Left ventricle myocardium inferior (tissue), 1 donor: ENCODE measurements at regions not wholly inside any gene's neighbourhood (a gene's known extent, or its start where the extent isn't known, plus 50 kb on each side); places are given as distances from the start of the nearest gene placed in this dataset.

Source experiments
- DNase-seq: peaks from one replicate; pipeline ENCODE4 v3.0.0-alpha.2; 2020
- H3K27ac ChIP-seq: fragments of 200-600 bp; replicated peaks from 2 replicates; pipeline ENCODE4 v1.8.0; 2021
- H3K27me3 ChIP-seq: fragments of 200-600 bp; 2 replicates; pipeline ENCODE4 v1.8.0; 2021; ENCODE audit warnings: low read depth
- H3K36me3 ChIP-seq: fragments of 200-600 bp; 2 replicates; pipeline ENCODE4 v1.8.0; 2021
- H3K4me1 ChIP-seq: fragments of 200-600 bp; 2 replicates; pipeline ENCODE4 v1.8.0; 2021
- H3K4me3 ChIP-seq: fragments of 200-600 bp; 2 replicates; pipeline ENCODE4 v1.8.0; 2021; ENCODE audit warnings: mild to moderate bottlenecking, moderate library complexity
- H3K9me3 ChIP-seq: fragments of 200-600 bp; replicated peaks from 2 replicates; pipeline ENCODE4 v1.8.0; 2021
- intact Hi-C: fragments of 100-400 bp; cut with micrococcal nuclease; formaldehyde crosslinking; loops from one replicate; pipeline ENCODE4 v1.11.0; 2022
- TF ChIP-seq, protein P1 (sequence below): fragments of 200-600 bp; IDR thresholded peaks from 2 replicates; pipeline ENCODE4 v1.8.0; 2021; ENCODE audit warnings: antibody characterized with exemption, mild to moderate bottlenecking, borderline replicate concordance
- donor health status: DM: no; HTN: yes; CAD: no; lungs with severe emphysema.

DNA sequence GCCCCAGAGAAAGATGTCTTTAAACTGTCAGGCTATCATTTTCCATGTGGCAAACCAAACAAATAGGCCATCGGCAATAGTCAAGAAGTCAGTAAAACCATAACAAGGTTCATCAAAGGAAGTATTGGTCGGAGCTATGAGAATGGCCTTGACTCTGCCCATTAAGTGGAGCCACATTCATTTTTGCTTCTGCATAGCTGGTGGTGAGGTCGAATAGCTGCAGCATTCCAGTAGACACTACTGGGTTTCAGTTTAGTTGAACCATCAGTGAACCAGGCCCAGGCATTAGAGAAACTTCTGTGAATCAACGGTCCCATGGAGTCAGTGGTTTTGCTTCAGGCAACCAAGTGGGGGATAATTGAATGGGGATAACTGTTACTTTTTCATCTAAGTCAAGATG, 92.0 kb upstream of the MED14 start:
- no peak for DNase-seq
- intact Hi-C loops, result no loop called here
- no peaks in the 10 kb centered on the region for H3K27me3 ChIP-seq
- TF ChIP-seq, protein P1, sequence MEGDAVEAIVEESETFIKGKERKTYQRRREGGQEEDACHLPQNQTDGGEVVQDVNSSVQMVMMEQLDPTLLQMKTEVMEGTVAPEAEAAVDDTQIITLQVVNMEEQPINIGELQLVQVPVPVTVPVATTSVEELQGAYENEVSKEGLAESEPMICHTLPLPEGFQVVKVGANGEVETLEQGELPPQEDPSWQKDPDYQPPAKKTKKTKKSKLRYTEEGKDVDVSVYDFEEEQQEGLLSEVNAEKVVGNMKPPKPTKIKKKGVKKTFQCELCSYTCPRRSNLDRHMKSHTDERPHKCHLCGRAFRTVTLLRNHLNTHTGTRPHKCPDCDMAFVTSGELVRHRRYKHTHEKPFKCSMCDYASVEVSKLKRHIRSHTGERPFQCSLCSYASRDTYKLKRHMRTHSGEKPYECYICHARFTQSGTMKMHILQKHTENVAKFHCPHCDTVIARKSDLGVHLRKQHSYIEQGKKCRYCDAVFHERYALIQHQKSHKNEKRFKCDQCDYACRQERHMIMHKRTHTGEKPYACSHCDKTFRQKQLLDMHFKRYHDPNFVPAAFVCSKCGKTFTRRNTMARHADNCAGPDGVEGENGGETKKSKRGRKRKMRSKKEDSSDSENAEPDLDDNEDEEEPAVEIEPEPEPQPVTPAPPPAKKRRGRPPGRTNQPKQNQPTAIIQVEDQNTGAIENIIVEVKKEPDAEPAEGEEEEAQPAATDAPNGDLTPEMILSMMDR, result no peak
- H3K4me1 ChIP-seq, result no peaks in the 10 kb centered on the region
- H3K4me3 ChIP-seq, result no peak overlapping the region
- H3K36me3 ChIP-seq, result no peaks in the 10 kb centered on the region
- H3K27ac ChIP-seq, result no peak overlapping the region
- H3K9me3 ChIP-seq, result no peaks in the 10 kb centered on the region

DNA sequence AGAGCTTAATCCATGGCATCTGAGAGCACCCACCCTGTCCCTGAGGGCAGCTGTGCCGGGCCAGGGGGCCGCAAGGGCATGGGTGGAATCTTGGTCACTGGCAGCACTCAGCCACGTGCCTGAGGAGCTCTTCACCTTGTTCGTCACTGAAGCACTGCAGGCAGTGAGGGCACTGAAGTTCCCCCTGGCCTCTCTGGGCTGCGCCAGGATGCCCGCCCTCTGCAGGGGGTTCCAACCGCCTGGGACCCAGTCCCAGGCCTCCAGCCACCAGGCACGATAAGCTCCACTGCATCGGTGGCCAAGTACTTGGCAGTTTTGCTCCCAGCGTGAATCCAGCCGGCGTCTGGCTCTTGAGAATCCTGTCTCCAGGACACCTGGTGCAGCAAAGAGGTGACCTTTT, 96.4 kb upstream of the MED14 start:
- no peak for DNase-seq
- H3K9me3 ChIP-seq, result no peaks in the 10 kb centered on the region

DNA sequence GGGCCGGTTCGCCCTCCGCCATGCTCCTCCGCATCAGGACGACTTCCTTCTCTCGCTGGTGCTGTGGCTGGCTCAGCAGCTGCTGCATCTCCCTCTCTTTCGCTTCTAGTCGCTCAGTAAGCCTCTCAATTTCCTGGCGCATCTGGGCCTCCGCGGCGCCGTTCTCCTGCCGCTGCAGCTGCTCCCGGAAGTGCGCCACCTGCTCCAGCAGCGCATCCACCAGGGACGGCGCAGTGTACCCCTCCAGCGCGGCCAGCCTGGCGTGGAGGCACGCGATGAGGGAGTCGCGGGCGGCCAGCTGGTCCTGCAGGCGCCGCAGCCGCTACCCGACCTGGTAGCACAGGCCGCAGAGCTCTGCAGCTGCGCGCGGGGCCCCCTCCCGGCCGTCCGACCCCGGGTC, 97.4 kb upstream of the MED14 start:
- H3K9me3 ChIP-seq, result no peaks in the 10 kb centered on the region
- no peaks in the 10 kb centered on the region for H3K27me3 ChIP-seq
- no peaks in the 10 kb centered on the region for H3K36me3 ChIP-seq
- no peaks in the 10 kb centered on the region for H3K4me1 ChIP-seq
- DNase-seq, result no peak
- TF ChIP-seq, protein P1, result no peak
- intact Hi-C loops, result no loop called here
- no peak overlapping the region for H3K4me3 ChIP-seq
- H3K27ac ChIP-seq, result no peak overlapping the region

More for the DNA sequence above, 96.4 kb upstream of the MED14 start:
- Histone ChIP-seq H3K4me1 (no peaks in the 10 kb centered on the region), H3K36me3 (no peaks in the 10 kb centered on the region), H3K4me3 (no peak overlapping the region), H3K27ac (no peak overlapping the region), H3K27me3 (no peaks in the 10 kb centered on the region)
- TF ChIP-seq, protein P1, result no peak
- intact Hi-C loops, result no loop called here

DNA sequence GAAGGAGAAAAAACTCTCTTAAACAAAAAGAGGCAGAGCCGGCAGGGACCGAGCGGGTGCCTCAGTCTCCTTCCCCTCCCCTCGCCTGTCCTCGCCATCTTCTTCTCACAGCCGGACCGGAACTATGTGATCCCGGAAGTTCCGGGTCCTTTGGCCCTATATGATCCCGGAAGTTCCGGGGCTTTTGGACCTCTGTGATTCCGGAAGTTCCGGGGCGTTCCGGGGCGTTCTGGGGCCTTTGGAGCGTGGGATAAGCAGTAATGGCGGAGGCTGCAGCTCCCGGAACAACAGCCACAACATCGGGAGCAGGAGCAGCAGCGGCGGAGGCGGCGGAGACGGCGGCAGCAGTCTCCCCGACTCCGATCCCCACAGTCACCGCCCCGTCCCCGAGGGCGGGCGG, 98.9 kb upstream of the MED14 start:
- no peaks in the 10 kb centered on the region for H3K36me3 ChIP-seq
- DNase-seq, result no peak
- H3K27me3 ChIP-seq, result no peaks in the 10 kb centered on the region
- H3K27ac ChIP-seq, result no peak overlapping the region
- no peaks in the 10 kb centered on the region for H3K4me1 ChIP-seq
- no peaks in the 10 kb centered on the region for H3K9me3 ChIP-seq
- TF ChIP-seq, protein P1, result no peak
- intact Hi-C loops, result no loop called here
- no peak overlapping the region for H3K4me3 ChIP-seq

DNA sequence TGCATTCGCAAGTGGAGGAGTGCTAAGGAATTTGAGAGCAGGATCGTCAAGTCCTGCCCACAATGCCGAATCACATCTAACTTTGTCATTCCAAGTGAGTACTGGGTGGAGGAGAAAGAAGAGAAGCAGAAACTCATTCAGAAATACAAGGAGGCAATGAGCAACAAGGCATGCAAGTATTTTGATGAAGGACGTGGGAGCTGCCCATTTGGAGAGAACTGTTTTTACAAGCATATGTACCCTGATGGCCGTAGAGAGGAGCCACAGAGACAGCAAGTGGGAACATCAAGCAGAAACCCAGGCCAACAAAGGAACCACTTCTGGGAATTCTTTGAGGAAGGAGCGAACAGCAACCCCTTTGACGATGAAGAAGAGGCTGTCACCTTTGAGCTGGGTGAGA, 100.2 kb upstream of the MED14 start:
- Histone ChIP-seq H3K4me3 (no peak overlapping the region), H3K4me1 (no peaks in the 10 kb centered on the region), H3K36me3 (no peaks in the 10 kb centered on the region), H3K27me3 (no peaks in the 10 kb centered on the region), H3K27ac (no peak overlapping the region), H3K9me3 (peaks cover 7% of the 10 kb centered on the region)
- TF ChIP-seq, protein P1, result no peak
- DNase-seq, result no peak
- intact Hi-C loops, result no loop called here

DNA sequence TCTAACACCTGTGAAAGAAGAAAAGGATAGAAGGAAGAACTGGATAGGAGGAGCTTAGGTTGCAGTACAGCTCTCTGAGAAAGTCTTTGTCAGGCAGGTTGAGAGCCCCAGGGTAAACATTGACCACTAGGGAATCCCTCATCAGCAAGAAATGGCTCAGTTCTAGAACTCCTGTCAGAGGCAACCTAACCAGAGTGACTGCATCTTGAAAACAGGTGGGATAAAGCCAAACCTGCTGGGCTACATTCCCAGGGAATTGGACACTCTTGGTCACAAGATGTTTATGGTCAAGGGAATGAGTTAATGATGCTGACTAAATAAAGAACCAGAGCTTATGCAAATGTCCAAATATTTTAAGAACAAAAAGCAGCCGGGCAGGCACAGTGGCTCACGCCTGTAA, 108.3 kb upstream of the MED14 start:
- intact Hi-C loops, result no loop called here
- Histone ChIP-seq H3K27ac (no peak overlapping the region), H3K9me3 (peaks cover 24% of the 10 kb centered on the region)

More for the DNA sequence above, 108.3 kb upstream of the MED14 start:
- Histone ChIP-seq H3K36me3 (no peaks in the 10 kb centered on the region), H3K4me1 (no peaks in the 10 kb centered on the region), H3K27me3 (no peaks in the 10 kb centered on the region), H3K4me3 (no peak overlapping the region)
- DNase-seq, result no peak
- TF ChIP-seq, protein P1, result no peak
